ENCODE measurements at regions not wholly inside any gene's neighbourhood (a gene's known extent, or its start where the extent isn't known, plus 50 kb on each side); places are given as distances from the start of the nearest gene placed in this dataset.

DNA sequence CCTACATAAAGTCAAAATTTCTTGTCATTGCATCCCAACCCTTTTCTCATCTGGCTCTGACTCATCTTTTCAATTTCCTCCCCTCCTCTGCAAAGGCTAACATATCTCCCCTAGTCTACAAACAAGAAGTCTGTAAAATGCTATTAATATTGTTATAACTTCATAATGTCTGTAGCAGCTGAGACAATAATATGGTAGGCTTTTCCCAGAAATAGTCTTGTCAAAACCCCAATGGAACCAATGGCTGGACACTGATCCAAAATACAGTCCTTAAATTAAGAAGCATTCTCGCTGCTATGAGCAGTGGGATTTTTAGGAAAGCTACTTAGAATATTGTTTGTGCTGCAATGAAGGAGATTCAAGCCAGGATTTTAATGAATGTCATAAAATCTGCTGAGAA is 131.4 kb downstream of the KLHL28 start:
- no peaks in the 10 kb centered on the region for H3K27me3 ChIP-seq (ENCODE audit: control insufficient read depth in 2 of 2, insufficient read depth in 1 of 2, low read length in 1 of 2)
- H3K9me3 ChIP-seq (ENCODE audit: control insufficient read depth in 2 of 2, insufficient read depth in 1 of 2, low read length in 1 of 2) = no peaks in the 10 kb centered on the region
- no peak overlapping the region for H3K4me3 ChIP-seq (ENCODE audit: low read length in 2 of 2)
- H3K36me3 ChIP-seq (ENCODE audit: control insufficient read depth in 2 of 2, insufficient read depth in 2 of 2, low read length in 1 of 2) = no peaks in the 10 kb centered on the region
- DNase-seq (ENCODE audit: low read depth in 6 of 9, low spot score in 9 of 9) = no peak
- H3K4me1 ChIP-seq (ENCODE audit: control insufficient read depth in 2 of 2, insufficient read depth in 2 of 2, low read length in 2 of 2) = no peaks in the 10 kb centered on the region
- 92% methylated on average over 1 of the region's 1 CpG for WGBS
- no peak overlapping the region for H3K27ac ChIP-seq (ENCODE audit: low read depth in 1 of 2, low read length in 1 of 2)

DNA sequence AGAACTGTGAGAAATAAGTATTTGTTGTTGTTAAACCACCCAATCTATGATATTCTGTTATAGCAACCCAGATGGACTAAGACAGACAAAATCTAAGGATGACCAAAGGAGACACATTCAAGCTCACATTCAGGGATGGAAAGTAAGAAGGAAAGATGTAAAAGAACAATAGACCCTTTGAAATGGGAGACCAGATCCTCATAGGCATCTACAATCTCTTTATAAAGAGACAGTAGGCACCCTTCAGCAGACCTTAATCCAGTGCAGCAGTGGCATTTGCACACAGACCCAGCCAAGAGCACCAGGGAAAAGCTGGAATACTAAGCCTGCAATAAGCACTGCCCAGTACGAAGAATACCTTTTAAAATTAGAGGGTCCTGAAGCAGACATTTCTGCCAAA is 132.7 kb downstream of the KLHL28 start:
- H3K9me3 ChIP-seq (ENCODE audit: control insufficient read depth in 2 of 2, insufficient read depth in 1 of 2, low read length in 1 of 2) = no peaks in the 10 kb centered on the region
- H3K36me3 ChIP-seq (ENCODE audit: control insufficient read depth in 2 of 2, insufficient read depth in 2 of 2, low read length in 1 of 2) = no peaks in the 10 kb centered on the region
- no peaks in the 10 kb centered on the region for H3K4me1 ChIP-seq (ENCODE audit: control insufficient read depth in 2 of 2, insufficient read depth in 2 of 2, low read length in 2 of 2)
- no peak overlapping the region for H3K27ac ChIP-seq (ENCODE audit: low read depth in 1 of 2, low read length in 1 of 2)
- WGBS = 96% methylated on average over 1 of the region's 1 CpG
- no peak overlapping the region for H3K4me3 ChIP-seq (ENCODE audit: low read length in 2 of 2)
- no peak for DNase-seq (ENCODE audit: low read depth in 6 of 9, low spot score in 9 of 9)
- H3K27me3 ChIP-seq (ENCODE audit: control insufficient read depth in 2 of 2, insufficient read depth in 1 of 2, low read length in 1 of 2) = no peaks in the 10 kb centered on the region

DNA sequence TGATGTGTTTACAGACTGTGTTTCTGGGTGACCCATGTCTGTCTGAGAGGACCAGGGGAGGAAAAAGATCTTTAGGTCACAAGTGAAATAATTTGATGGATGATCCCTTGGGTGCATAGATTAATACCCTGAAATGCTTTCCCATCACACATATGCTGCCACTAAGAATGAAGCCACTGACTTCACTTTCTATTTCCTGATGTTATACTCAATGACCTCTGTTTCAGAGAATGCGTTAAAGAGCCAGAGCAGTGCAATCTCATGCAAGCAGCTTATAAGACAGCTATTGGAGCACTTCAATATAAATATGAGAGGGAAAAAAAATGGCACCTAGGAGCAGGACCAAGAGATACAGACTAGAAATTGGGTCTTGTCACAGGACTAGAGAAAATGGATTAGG is 133.7 kb downstream of the KLHL28 start:
- no peak for DNase-seq (ENCODE audit: low read depth in 6 of 9, low spot score in 9 of 9)
- Histone ChIP-seq H3K4me1 (ENCODE audit: control insufficient read depth in 2 of 2, insufficient read depth in 2 of 2, low read length in 2 of 2) (no peaks in the 10 kb centered on the region), H3K4me3 (ENCODE audit: low read length in 2 of 2) (no peak overlapping the region), H3K27ac (ENCODE audit: low read depth in 1 of 2, low read length in 1 of 2) (no peak overlapping the region), H3K27me3 (ENCODE audit: control insufficient read depth in 2 of 2, insufficient read depth in 1 of 2, low read length in 1 of 2) (no peaks in the 10 kb centered on the region), H3K9me3 (ENCODE audit: control insufficient read depth in 2 of 2, insufficient read depth in 1 of 2, low read length in 1 of 2) (no peaks in the 10 kb centered on the region), H3K36me3 (ENCODE audit: control insufficient read depth in 2 of 2, insufficient read depth in 2 of 2, low read length in 1 of 2) (no peaks in the 10 kb centered on the region)
- 93% methylated on average over 1 of the region's 1 CpG for WGBS

DNA sequence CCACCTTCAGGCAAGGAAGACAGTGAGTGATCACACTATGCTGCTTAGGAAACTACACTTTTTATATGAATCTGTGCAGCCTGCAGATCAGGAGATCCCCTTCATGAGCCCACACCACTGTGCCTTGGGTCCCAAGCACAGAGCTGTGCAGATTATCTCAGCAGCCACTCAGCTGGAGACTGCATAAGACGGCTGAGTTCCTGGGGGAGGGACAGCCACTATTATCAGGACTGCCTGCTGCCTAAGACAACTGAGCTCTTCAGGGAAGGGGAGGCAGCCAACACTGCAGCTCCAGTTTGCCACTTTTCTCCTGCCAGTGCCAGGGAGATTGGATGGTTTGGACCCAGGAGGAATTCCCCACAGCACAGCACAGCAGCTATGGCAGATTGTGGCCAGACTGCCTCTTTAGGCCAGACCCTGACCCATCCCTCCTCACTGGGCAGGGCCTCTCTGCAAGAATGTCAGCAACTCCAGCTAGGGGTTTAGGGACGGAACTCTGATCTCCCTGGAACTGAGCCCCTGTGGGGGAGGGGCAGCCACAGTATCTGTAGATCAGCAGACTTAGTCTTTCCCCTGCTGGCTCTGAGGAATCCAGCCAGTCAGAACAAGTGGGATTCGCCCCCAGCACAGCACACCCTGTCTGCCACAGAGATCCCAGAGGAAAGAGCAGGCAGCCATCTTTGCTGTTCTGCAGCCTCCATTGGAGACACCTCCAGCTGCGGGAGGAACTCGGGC is 141.3 kb downstream of the KLHL28 start:
- Histone ChIP-seq H3K27me3 (ENCODE audit: control insufficient read depth in 2 of 2, insufficient read depth in 1 of 2, low read length in 1 of 2) (no peaks in the 10 kb centered on the region), H3K4me3 (ENCODE audit: low read length in 2 of 2) (no peak overlapping the region), H3K4me1 (ENCODE audit: control insufficient read depth in 2 of 2, insufficient read depth in 2 of 2, low read length in 2 of 2) (no peaks in the 10 kb centered on the region), H3K9me3 (ENCODE audit: control insufficient read depth in 2 of 2, insufficient read depth in 1 of 2, low read length in 1 of 2) (no peaks in the 10 kb centered on the region), H3K36me3 (ENCODE audit: control insufficient read depth in 2 of 2, insufficient read depth in 2 of 2, low read length in 1 of 2) (no peaks in the 10 kb centered on the region), H3K27ac (ENCODE audit: low read depth in 1 of 2, low read length in 1 of 2) (no peak overlapping the region)
- 94% methylated on average over 5 of the region's 5 CpGs for WGBS
- no peak for DNase-seq (ENCODE audit: low read depth in 6 of 9, low spot score in 9 of 9)

DNA sequence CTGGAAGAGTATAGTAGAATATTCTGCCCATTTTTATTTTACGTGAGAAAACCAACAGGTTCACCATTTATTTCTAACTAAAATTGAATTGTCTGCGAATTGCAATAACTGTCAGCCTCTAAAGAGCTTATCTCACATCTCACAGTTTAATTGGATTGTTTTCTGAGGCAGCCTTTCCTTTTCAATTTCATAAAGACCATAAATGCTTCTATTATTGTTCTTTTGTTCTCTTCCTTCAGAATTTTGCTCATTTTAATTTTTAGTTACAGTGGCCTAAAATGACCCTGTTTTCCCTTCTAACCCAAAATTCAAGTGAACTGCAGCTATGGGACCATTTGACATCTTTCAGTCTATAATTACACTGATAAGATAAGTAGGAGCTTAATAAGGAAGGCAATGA is 147.6 kb downstream of the KLHL28 start:
- Histone ChIP-seq H3K27ac (ENCODE audit: low read depth in 1 of 2, low read length in 1 of 2) (no peak overlapping the region), H3K27me3 (ENCODE audit: control insufficient read depth in 2 of 2, insufficient read depth in 1 of 2, low read length in 1 of 2) (no peaks in the 10 kb centered on the region), H3K4me1 (ENCODE audit: control insufficient read depth in 2 of 2, insufficient read depth in 2 of 2, low read length in 2 of 2) (no peaks in the 10 kb centered on the region), H3K9me3 (ENCODE audit: control insufficient read depth in 2 of 2, insufficient read depth in 1 of 2, low read length in 1 of 2) (no peaks in the 10 kb centered on the region), H3K36me3 (ENCODE audit: control insufficient read depth in 2 of 2, insufficient read depth in 2 of 2, low read length in 1 of 2) (no peaks in the 10 kb centered on the region), H3K4me3 (ENCODE audit: low read length in 2 of 2) (no peak overlapping the region)
- no peak for DNase-seq (ENCODE audit: low read depth in 6 of 9, low spot score in 9 of 9)
- WGBS = 91% methylated on average over 2 of the region's 2 CpGs

DNA sequence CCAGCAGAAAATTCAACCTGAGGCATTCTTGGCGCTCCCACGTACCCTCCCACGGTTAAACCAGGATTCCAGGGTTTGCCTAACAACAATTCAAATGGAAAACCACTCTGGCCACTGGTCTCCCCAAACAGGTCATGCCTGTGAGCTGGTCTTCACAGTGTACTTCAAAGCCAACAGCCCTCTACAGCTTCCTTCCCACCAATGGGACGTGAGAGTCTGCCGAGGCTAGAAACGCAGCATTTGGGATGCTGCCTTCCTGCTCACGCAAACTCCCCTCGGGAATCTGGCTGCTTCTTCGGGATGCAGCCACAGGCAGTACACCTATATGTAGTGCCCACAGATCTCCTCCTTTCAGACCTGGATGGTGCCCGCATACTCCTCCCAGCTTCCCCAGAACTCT is 149.1 kb downstream of the KLHL28 start:
- WGBS = 93% methylated on average over 10 of the region's 10 CpGs
- Histone ChIP-seq H3K9me3 (ENCODE audit: control insufficient read depth in 2 of 2, insufficient read depth in 1 of 2, low read length in 1 of 2) (no peaks in the 10 kb centered on the region), H3K27ac (ENCODE audit: low read depth in 1 of 2, low read length in 1 of 2) (no peak overlapping the region), H3K4me3 (ENCODE audit: low read length in 2 of 2) (no peak overlapping the region), H3K27me3 (ENCODE audit: control insufficient read depth in 2 of 2, insufficient read depth in 1 of 2, low read length in 1 of 2) (no peaks in the 10 kb centered on the region), H3K36me3 (ENCODE audit: control insufficient read depth in 2 of 2, insufficient read depth in 2 of 2, low read length in 1 of 2) (no peaks in the 10 kb centered on the region), H3K4me1 (ENCODE audit: control insufficient read depth in 2 of 2, insufficient read depth in 2 of 2, low read length in 2 of 2) (no peaks in the 10 kb centered on the region)
- no peak for DNase-seq (ENCODE audit: low read depth in 6 of 9, low spot score in 9 of 9)

DNA sequence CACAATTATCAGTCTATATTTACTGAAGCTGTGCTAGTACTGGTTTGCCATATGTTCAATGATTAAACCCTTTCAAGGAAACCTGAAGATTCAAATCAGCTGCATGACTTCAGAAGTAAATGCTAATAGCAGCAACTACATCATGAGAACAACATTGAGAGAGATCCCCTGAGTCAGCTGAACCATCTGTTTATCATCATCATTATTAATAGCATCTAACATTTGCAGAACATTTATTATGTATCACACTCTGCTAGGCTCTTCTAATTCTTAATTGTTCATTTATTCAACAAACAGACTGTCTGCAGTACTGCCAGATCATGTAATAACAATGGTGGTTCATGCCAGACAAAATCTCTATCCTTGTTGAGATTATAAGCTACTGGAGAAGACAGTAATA is 157.4 kb downstream of the KLHL28 start:
- Histone ChIP-seq H3K4me3 (ENCODE audit: low read length in 2 of 2) (no peak overlapping the region), H3K9me3 (ENCODE audit: control insufficient read depth in 2 of 2, insufficient read depth in 1 of 2, low read length in 1 of 2) (no peaks in the 10 kb centered on the region), H3K27me3 (ENCODE audit: control insufficient read depth in 2 of 2, insufficient read depth in 1 of 2, low read length in 1 of 2) (no peaks in the 10 kb centered on the region), H3K36me3 (ENCODE audit: control insufficient read depth in 2 of 2, insufficient read depth in 2 of 2, low read length in 1 of 2) (no peaks in the 10 kb centered on the region), H3K27ac (ENCODE audit: low read depth in 1 of 2, low read length in 1 of 2) (no peak overlapping the region), H3K4me1 (ENCODE audit: control insufficient read depth in 2 of 2, insufficient read depth in 2 of 2, low read length in 2 of 2) (no peaks in the 10 kb centered on the region)
- no peak for DNase-seq (ENCODE audit: low read depth in 6 of 9, low spot score in 9 of 9)

DNA sequence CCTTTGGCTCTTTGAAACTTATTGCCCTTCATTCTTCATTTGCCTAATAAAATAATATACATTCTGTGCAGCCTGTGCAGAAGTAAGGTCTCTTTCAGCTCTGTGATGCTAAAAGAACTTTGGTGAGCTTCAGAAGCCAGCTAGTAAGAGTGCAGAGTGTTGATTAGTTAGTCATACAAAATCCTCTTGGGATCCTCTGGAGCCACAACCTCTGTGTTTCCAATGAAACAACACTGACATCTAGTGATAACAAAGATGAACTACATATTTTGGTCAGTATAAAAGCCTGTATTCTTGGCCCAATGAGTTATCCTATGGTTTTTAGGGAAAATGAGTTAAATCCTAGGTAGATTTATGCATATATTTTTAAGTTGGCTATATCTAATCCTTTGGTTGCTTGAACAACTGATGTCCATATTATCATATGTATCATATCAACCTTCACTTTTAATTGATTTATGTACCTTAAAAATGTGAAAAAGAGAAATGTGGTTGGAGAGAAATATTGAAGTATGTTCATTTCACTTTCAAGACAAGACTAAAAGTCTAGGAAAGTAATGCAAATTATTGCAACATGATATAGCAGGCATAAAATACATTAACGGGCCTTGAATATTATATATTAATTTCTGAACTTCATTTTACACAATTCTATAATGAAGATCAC is 158.4 kb downstream of the KLHL28 start:
- no peaks in the 10 kb centered on the region for H3K27me3 ChIP-seq (ENCODE audit: control insufficient read depth in 2 of 2, insufficient read depth in 1 of 2, low read length in 1 of 2)
- no peak overlapping the region for H3K4me3 ChIP-seq (ENCODE audit: low read length in 2 of 2)
- peak in 5 of 9 donors; percentile 1 to 32 (median 4) for DNase-seq (ENCODE audit: low read depth in 6 of 9, low spot score in 9 of 9)
- no peaks in the 10 kb centered on the region for H3K9me3 ChIP-seq (ENCODE audit: control insufficient read depth in 2 of 2, insufficient read depth in 1 of 2, low read length in 1 of 2)
- H3K36me3 ChIP-seq (ENCODE audit: control insufficient read depth in 2 of 2, insufficient read depth in 2 of 2, low read length in 1 of 2) = no peaks in the 10 kb centered on the region
- no peaks in the 10 kb centered on the region for H3K4me1 ChIP-seq (ENCODE audit: control insufficient read depth in 2 of 2, insufficient read depth in 2 of 2, low read length in 2 of 2)
- 77% methylated on average over 1 of the region's 1 CpG for WGBS
- no peak overlapping the region for H3K27ac ChIP-seq (ENCODE audit: low read depth in 1 of 2, low read length in 1 of 2)

DNA sequence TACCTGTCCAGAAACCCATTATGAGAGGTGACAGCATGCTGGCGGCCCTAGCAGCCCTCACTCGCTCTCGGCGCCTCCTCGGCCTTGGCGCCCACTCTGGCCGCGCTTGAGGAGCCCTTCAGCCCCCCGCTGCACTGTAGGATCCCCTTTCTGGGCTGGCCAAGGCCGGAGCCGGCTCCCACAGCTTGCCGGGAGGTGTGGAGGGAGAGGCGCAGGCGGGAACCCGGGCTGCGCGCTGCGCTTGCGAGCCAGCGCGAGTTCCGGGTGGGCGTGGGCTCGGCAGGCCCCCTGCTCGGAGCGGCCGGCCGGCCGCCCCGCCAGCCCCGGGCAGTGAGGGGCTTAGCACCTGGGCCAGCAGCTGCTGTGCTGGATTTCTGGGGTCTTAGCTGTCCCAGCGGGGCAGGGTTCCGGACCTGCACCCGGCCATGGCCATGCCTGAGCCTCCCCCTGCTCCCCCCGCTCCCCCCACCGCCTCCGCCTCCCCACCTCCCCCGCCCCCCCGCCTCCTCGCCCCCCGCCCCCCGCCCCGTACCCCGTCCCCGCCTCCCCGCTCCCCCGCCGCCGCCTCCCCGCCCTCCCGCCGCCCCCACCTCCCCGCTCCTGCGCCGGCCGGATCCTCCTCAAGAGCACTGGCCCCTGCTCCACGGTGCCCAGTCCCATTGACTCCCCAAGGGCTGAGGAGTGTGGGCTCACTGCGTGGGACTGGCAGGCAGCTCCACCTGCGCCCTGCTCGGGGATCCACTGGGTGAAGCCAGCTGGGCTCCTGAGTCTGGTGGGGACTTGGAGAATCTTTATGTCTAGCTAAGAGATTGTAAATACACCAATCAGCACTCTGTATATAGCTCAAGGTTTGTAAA is 163.1 kb downstream of the KLHL28 start:
- no peak overlapping the region for H3K27ac ChIP-seq (ENCODE audit: low read depth in 1 of 2, low read length in 1 of 2)
- H3K9me3 ChIP-seq (ENCODE audit: control insufficient read depth in 2 of 2, insufficient read depth in 1 of 2, low read length in 1 of 2) = no peaks in the 10 kb centered on the region
- H3K4me3 ChIP-seq (ENCODE audit: low read length in 2 of 2) = no peak overlapping the region
- no peak for DNase-seq (ENCODE audit: low read depth in 6 of 9, low spot score in 9 of 9)
- H3K4me1 ChIP-seq (ENCODE audit: control insufficient read depth in 2 of 2, insufficient read depth in 2 of 2, low read length in 2 of 2) = no peaks in the 10 kb centered on the region
- H3K36me3 ChIP-seq (ENCODE audit: control insufficient read depth in 2 of 2, insufficient read depth in 2 of 2, low read length in 1 of 2) = no peaks in the 10 kb centered on the region
- 77% methylated on average over 60 of the region's 60 CpGs for WGBS
- no peaks in the 10 kb centered on the region for H3K27me3 ChIP-seq (ENCODE audit: control insufficient read depth in 2 of 2, insufficient read depth in 1 of 2, low read length in 1 of 2)
